PC-9 (cell line): ENCODE measurements at regions not wholly inside any gene's neighbourhood (a gene's known extent, or its start where the extent isn't known, plus 50 kb on each side); places are given as distances from the start of the nearest gene placed in this dataset.
"Not testable (repeated sequence)": the region's sequence is repeated elsewhere in the genome, so short reads cannot be mapped to it uniquely, and the experiment has no call there.

Experiments
- BruUV-seq: library from RNA; stranded (reverse); fragments of 400-500 nt; replicated peaks from 2 replicates; lab custom pipeline; 2021; lab: Mats Ljungman, UMichigan
- CTCF ChIA-PET: fragments of 300-600 bp; sonication (Branson Sonifier 250); formaldehyde crosslinking; loops from one replicate; lab custom pipeline; 2022; ENCODE audit warnings: antibody characterized with exemption; lab: Charles Lee
- POLR2A ChIA-PET: fragments of 300-600 bp; sonication (Branson Sonifier 250); formaldehyde crosslinking; loops from one replicate; lab custom pipeline; 2022; ENCODE audit warnings: antibody characterized with exemption; ENCODE audit not compliant: unreplicated experiment; lab: Charles Lee
- DNase-seq, 2 experiments: peaks; one replicate each; pipeline versions ENCODE4 v3.0.0 to v3.0.0-alpha.2; 2015 to 2022; ENCODE audit warnings: mixed read lengths in 1 of 2
- H2AFZ ChIP-seq: fragments of 200-600 bp; sonication (generic); 2 replicates; pipeline ENCODE4 v1.8.1; 2017; ENCODE audit warnings: antibody characterized with exemption
- H3F3A ChIP-seq: fragments of 200-600 bp; sonication (generic); 2 replicates; pipeline ENCODE4 v1.8.1; 2017; ENCODE audit warnings: antibody characterized with exemption, mild to moderate bottlenecking, low read depth; ENCODE audit not compliant: insufficient read depth
- H3K27ac ChIP-seq: fragments of 200-600 bp; sonication (generic); 2 replicates; pipeline ENCODE4 v1.6.1; 2016; ENCODE audit warnings: mixed run types
- H3K27me3 ChIP-seq: fragments of 200-600 bp; sonication (generic); 2 replicates; pipeline ENCODE4 v1.6.1; 2016; ENCODE audit warnings: low read depth, mixed run types; ENCODE audit not compliant: insufficient read depth
- H3K36me3 ChIP-seq: fragments of 200-600 bp; sonication (generic); 2 replicates; pipeline ENCODE4 v1.6.1; 2016; ENCODE audit warnings: low read depth, mixed run types
- H3K4me1 ChIP-seq: fragments of 200-600 bp; sonication (generic); replicated peaks from 2 replicates; pipeline ENCODE4 v1.6.1; 2016; ENCODE audit warnings: mixed run types; ENCODE audit not compliant: insufficient read depth
- H3K4me2 ChIP-seq: fragments of 200-600 bp; sonication (generic); 2 replicates; pipeline ENCODE4 v1.6.1; 2017; ENCODE audit warnings: mixed run types
- H3K4me3 ChIP-seq: fragments of 200-600 bp; sonication (generic); 2 replicates; pipeline ENCODE4 v1.6.1; 2016; ENCODE audit warnings: mixed run types
- H3K79me2 ChIP-seq: fragments of 200-600 bp; sonication (generic); 2 replicates; pipeline ENCODE4 v1.6.1; 2017; ENCODE audit warnings: low read depth, mixed run types
- H3K9me2 ChIP-seq: fragments of 200-600 bp; sonication (generic); 2 replicates; pipeline ENCODE4 v1.8.1; 2017; ENCODE audit warnings: mild to moderate bottlenecking; ENCODE audit not compliant: insufficient read depth
- H3K9me3 ChIP-seq: fragments of 200-600 bp; sonication (generic); 2 replicates; pipeline ENCODE4 v1.8.1; 2016; ENCODE audit warnings: low read depth; ENCODE audit not compliant: insufficient read depth
- H4K20me1 ChIP-seq: fragments of 200-600 bp; sonication (generic); 2 replicates; pipeline ENCODE4 v1.8.1; 2017; ENCODE audit not compliant: insufficient read depth
- EZH2 ChIP-seq: fragments of 200-600 bp; sonication (generic); IDR thresholded peaks from 2 replicates; pipeline ENCODE4 v1.8.0; 2017; ENCODE audit warnings: antibody characterized with exemption, low read depth
- intact Hi-C: fragments of 100-400 bp; cut with micrococcal nuclease; formaldehyde crosslinking; loops from one replicate; pipeline ENCODE4 v1.10.0; 2022; ENCODE audit not compliant: unreplicated experiment

GRCh38 chr1:61552630-61553305, 172.2 kb downstream of the TM2D1 start:
- no peaks in the 10 kb centered on the region for H3F3A ChIP-seq
- H3K79me2 ChIP-seq = no peaks in the 10 kb centered on the region
- CTCF ChIA-PET = no interaction called here
- no peaks in the 10 kb centered on the region for H4K20me1 ChIP-seq
- H3K9me2 ChIP-seq = no peaks in the 10 kb centered on the region
- H3K36me3 ChIP-seq = no peaks in the 10 kb centered on the region
- no peak overlapping the region for H3K4me2 ChIP-seq
- H3K4me1 ChIP-seq = no peaks in the 10 kb centered on the region
- no peak overlapping the region for H3K27ac ChIP-seq
- H3K27me3 ChIP-seq = no peaks in the 10 kb centered on the region
- H3K9me3 ChIP-seq = no peaks in the 10 kb centered on the region
- POLR2A ChIA-PET = no interaction called here
- no TSS peak for BruUV-seq
- intact Hi-C loops = no loop called here
- TF ChIP-seq EZH2 = no peak
- no peak for DNase-seq
- no peak overlapping the region for H2AFZ ChIP-seq
- H3K4me3 ChIP-seq = no peak overlapping the region

DNA sequence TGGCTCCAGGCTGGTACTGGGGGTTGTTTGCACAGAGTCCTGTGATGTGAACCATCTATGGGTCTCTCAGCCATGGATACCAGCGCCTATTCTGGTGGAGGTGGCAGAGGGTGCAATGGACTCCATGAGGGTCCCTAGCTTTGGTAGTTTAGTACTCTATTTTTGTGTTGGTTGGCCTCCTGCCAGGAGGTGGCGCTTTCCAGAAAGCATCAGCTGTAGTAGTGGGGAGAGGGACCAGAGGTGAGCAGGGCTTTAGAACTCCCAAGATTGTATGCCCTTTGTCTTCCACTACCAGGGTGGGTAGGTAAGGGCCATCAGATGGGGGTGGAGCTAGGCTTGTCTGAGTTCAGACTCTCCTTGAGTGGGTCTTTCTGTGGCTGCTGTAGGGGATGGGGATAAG, 177.6 kb downstream of the TM2D1 start:
- H3K9me3 ChIP-seq, DNase-seq, H3K4me2 ChIP-seq, H3K4me1 ChIP-seq, H2AFZ ChIP-seq, H3K4me3 ChIP-seq, H3K36me3 ChIP-seq, CTCF ChIA-PET, H4K20me1 ChIP-seq, intact Hi-C loops, H3K79me2 ChIP-seq, H3K9me2 ChIP-seq, POLR2A ChIA-PET, H3F3A ChIP-seq, H3K27me3 ChIP-seq, BruUV-seq, H3K27ac ChIP-seq: not testable (repeated sequence)

GRCh38 chr1:61544870-61545269, 180.1 kb downstream of the TM2D1 start:
- H3K27me3 ChIP-seq, H3F3A ChIP-seq, H3K36me3 ChIP-seq, BruUV-seq, H3K9me3 ChIP-seq, H3K9me2 ChIP-seq, POLR2A ChIA-PET, H4K20me1 ChIP-seq, H3K4me3 ChIP-seq, H3K27ac ChIP-seq, intact Hi-C loops, DNase-seq, H3K4me2 ChIP-seq, H3K79me2 ChIP-seq, H3K4me1 ChIP-seq, H2AFZ ChIP-seq: not testable (repeated sequence)
- CTCF ChIA-PET = interaction anchor here (0.6 kb wide), 1 partner anchor 44 kb away, joined by 4 read pairs; no protein-coding TSS in a partner anchor

DNA sequence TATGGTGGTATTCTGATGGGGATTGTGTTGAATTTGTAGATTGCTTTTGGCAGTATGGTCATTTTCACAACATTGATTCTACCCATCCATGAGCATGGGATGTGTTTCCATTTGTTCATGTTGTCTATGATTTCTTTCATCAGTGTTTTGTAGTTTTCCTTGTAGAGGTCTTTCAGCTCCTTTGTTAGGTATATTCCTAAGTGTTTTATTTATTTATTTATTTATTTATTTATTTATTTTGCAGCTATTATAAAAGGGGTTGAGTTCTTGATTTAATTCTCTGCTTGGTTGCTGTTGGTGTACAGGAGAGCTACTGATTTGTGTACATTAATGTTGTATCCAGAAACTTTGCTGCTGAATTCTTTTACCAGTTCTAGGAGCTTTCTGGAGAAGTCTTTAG, 181.4 kb downstream of the TM2D1 start:
- H2AFZ ChIP-seq, BruUV-seq, H3K4me2 ChIP-seq, H3K79me2 ChIP-seq, H4K20me1 ChIP-seq, H3K9me2 ChIP-seq, H3K27ac ChIP-seq, intact Hi-C loops, H3K4me1 ChIP-seq, CTCF ChIA-PET, POLR2A ChIA-PET, H3K9me3 ChIP-seq, H3K36me3 ChIP-seq, DNase-seq, H3K4me3 ChIP-seq, H3F3A ChIP-seq, H3K27me3 ChIP-seq: not testable (repeated sequence)

DNA sequence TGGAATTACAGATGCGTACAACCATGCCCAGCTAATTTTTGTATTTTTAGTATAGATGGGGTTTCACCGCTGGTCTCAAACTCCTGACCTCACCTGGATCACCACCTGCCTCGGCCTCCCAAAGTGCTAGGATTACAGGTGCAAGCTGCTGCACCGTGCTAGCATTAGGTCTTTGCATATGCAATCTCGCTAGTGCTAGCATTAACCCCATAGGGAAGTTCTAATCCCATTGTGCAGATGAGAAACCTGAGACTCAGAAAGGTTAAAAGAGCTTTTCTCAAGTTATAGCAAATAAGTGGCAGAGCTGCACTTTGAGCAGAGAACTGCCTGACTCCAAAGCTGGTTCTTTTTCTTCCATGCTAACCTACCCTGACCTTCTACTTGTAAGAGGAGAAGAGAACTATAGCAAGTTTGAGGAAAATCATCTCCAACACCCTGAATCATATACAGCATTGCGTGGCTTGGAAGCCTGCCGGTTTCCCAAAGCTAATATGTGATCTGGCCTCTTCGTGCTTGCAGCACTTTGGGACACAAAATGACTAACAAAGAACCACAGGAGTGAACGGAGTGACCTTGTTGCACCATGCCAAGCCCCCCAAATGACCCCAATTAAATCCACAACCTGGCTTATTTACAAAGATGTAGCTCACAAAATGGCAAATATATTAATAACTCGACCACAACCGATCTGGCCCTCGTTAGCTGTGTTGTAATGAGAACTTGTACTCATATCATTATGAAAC, 185.1 kb downstream of the TM2D1 start:
- H3K27me3 ChIP-seq = no peaks in the 10 kb centered on the region
- no peaks in the 10 kb centered on the region for H4K20me1 ChIP-seq
- CTCF ChIA-PET = no interaction called here
- DNase-seq = no peak
- no peaks in the 10 kb centered on the region for H3K36me3 ChIP-seq
- TF ChIP-seq EZH2 = no peak
- no peak overlapping the region for H3K4me3 ChIP-seq
- no peak overlapping the region for H3K27ac ChIP-seq
- no peaks in the 10 kb centered on the region for H3K9me3 ChIP-seq
- H3K79me2 ChIP-seq = no peaks in the 10 kb centered on the region
- H3K9me2 ChIP-seq = no peaks in the 10 kb centered on the region
- H3F3A ChIP-seq = no peaks in the 10 kb centered on the region
- H2AFZ ChIP-seq = no peak overlapping the region
- no TSS peak for BruUV-seq
- POLR2A ChIA-PET = no interaction called here
- no peaks in the 10 kb centered on the region for H3K4me1 ChIP-seq
- H3K4me2 ChIP-seq = no peak overlapping the region
- intact Hi-C loops = no loop called here
